HEK293T (cell line): ENCODE measurements at regions not wholly inside any gene's neighbourhood (a gene's known extent, or its start where the extent isn't known, plus 50 kb on each side); places are given as distances from the start of the nearest gene placed in this dataset.

ENCODE experiments used
- ELF4 ChIP-seq: fragments of 450-650 bp; IDR thresholded peaks from 2 replicates; pipeline ENCODE4 v1.6.1; 2017; ENCODE audit warnings: antibody characterized with exemption
- FOXA1 ChIP-seq: fragments of 450-650 bp; IDR thresholded peaks from 2 replicates; pipeline ENCODE4 v1.6.1; 2016; ENCODE audit warnings: mild to moderate bottlenecking
- FOXK2 ChIP-seq: fragments of 450-650 bp; IDR thresholded peaks from 2 replicates; pipeline ENCODE4 v1.6.1; 2016; ENCODE audit warnings: mild to moderate bottlenecking
- FOXM1 ChIP-seq: fragments of 450-650 bp; IDR thresholded peaks from 2 replicates; pipeline ENCODE4 v1.6.1; 2017; ENCODE audit warnings: mild to moderate bottlenecking, borderline replicate concordance
- HDGF ChIP-seq: fragments of 450-650 bp; IDR thresholded peaks from 2 replicates; pipeline ENCODE4 v1.6.1; 2017; ENCODE audit warnings: antibody characterized with exemption, borderline replicate concordance
- L3MBTL2 ChIP-seq: fragments of 450-650 bp; conservative IDR thresholded peaks from 2 replicates; pipeline ENCODE4 v1.6.1; 2016; ENCODE audit warnings: mild to moderate bottlenecking
- SP1 ChIP-seq: fragments of 450-650 bp; IDR thresholded peaks from 2 replicates; pipeline ENCODE4 v1.6.1; 2017
- SUZ12 ChIP-seq: fragments of 450-650 bp; IDR thresholded peaks from 2 replicates; pipeline ENCODE4 v1.6.1; 2016; ENCODE audit warnings: mild to moderate bottlenecking
- ZNF384 ChIP-seq: fragments of 450-650 bp; IDR thresholded peaks from 2 replicates; pipeline ENCODE4 v1.6.1; 2016

DNA sequence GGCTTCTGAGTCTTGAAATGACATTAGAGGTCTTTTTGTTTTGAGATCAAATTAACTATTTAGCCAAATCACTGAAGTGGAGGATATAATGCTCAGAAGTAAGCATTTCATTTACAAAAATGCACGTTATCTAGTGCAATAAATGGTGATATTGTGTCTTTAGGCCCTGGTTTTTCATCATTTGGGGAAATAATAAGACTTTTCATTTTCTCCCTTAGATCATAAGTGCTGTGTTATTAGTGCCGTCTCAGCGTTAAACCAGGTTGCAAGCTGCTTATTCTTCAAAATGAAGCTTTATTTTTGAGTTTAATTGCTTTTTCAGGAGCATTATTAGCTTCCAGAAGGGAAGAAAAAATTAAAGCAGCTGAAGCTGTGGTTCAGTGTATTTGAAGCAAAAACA, 1416.8 kb upstream of the GOT2 start:
- TF ChIP-seq SP1 = no peak
- no peak for TF ChIP-seq FOXA1
- no peak for TF ChIP-seq ELF4
- no peak for TF ChIP-seq SUZ12
- no peak for TF ChIP-seq FOXK2
- TF ChIP-seq HDGF = no peak
- no peak for TF ChIP-seq ZNF384
- no peak for TF ChIP-seq FOXM1
- no peak for TF ChIP-seq L3MBTL2
